ENCODE measurements at regions not wholly inside any gene's neighbourhood (a gene's known extent, or its start where the extent isn't known, plus 50 kb on each side); places are given as distances from the start of the nearest gene placed in this dataset.

DNA sequence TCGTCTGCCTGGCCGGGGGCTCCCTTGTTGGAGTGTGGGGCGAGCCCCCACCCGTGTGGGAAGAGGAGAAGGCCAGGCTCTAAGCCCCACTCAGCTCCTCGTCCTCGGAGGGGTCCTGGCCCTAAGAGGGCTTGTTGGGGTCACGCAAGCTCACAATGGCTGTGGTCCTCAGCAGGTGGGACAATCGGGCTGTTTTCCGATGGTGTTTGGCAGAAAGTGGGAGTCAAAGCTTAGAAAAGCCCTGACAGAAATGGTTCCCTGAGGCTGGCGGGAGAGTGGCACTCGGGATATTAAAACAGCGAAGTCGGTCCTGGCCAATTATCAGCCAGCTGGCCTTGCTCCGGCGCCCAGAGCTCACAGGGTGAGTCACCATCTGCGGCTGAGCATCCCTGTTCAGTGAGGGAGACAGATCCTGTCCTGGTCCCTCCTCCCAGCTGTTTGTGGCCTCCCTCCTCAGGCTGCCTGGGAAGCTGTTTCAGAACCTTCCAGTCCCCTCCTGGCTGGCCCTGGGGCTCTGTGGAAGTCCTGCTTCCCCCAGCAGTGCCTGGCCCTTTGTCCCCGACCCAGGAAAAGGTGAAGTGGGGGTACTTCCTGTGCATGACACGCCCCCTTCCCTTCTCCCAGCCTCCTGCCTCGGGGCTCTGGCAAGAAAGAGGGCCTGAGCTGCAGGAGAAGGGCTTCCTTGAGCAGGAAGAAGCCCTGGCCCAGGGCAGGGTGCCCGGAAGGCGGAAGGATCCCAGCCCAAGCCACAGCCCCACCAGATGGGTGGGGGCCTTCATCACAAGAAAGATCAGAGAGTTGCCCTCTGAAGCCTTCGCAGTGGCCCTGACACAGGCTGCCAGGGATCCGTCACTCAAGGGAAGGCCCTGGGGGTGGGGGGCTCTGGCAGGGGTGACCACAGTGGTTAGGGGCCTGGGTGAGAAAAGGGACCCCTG, 53.6 kb upstream of the BHLHE23 start:
- TF ChIP-seq, protein P1, sequence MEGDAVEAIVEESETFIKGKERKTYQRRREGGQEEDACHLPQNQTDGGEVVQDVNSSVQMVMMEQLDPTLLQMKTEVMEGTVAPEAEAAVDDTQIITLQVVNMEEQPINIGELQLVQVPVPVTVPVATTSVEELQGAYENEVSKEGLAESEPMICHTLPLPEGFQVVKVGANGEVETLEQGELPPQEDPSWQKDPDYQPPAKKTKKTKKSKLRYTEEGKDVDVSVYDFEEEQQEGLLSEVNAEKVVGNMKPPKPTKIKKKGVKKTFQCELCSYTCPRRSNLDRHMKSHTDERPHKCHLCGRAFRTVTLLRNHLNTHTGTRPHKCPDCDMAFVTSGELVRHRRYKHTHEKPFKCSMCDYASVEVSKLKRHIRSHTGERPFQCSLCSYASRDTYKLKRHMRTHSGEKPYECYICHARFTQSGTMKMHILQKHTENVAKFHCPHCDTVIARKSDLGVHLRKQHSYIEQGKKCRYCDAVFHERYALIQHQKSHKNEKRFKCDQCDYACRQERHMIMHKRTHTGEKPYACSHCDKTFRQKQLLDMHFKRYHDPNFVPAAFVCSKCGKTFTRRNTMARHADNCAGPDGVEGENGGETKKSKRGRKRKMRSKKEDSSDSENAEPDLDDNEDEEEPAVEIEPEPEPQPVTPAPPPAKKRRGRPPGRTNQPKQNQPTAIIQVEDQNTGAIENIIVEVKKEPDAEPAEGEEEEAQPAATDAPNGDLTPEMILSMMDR (IDR thresholded peaks at IDR 0.05) = no peak
- TF ChIP-seq POLR2A (IDR thresholded peaks at IDR 0.05; ENCODE audit: low read depth) (no peak), EP300 (IDR thresholded peaks at IDR 0.05) (no peak), POLR2AphosphoS5 (IDR thresholded peaks at IDR 0.05) (no peak)
